Brain microvascular endothelial cell (primary cell): ENCODE measurements at regions not wholly inside any gene's neighbourhood (a gene's known extent, or its start where the extent isn't known, plus 50 kb on each side); places are given as distances from the start of the nearest gene placed in this dataset.

Experiments
- DNase-seq: peaks from one replicate; pipeline ENCODE4 v3.0.0-alpha.2; 2020
- H3K27ac ChIP-seq: fragments of 250-450 bp; sonication (Bioruptor Pico); 2 replicates; pipeline ENCODE4 v1.5.1; 2020; ENCODE audit warnings: mild to moderate bottlenecking, moderate library complexity
- H3K27me3 ChIP-seq: fragments of 250-450 bp; sonication (Bioruptor Pico); replicated peaks from 2 replicates; pipeline ENCODE4 v1.5.1; 2020; ENCODE audit warnings: mild to moderate bottlenecking
- H3K36me3 ChIP-seq: fragments of 250-450 bp; sonication (Bioruptor Pico); replicated peaks from 2 replicates; pipeline ENCODE4 v1.5.1; 2020; ENCODE audit warnings: mild to moderate bottlenecking
- H3K4me3 ChIP-seq: 2 replicates; pipeline ENCODE4 v1.5.1; 2011; ENCODE audit warnings: low read depth, mild to moderate bottlenecking, control low read depth, low read length, moderate library complexity
- CTCF ChIP-seq: IDR thresholded peaks from 2 replicates; pipeline ENCODE4 v1.5.1; 2011; ENCODE audit warnings: low read depth, mild to moderate bottlenecking, moderate library complexity, low read length, control low read depth, inconsistent platforms; ENCODE audit errors: missing control alignments
- in situ Hi-C: cut with HindIII; loops from 2 replicates; pipeline ENCODE4 v1.10.0; 2017; ENCODE audit warnings: low sequenced_read_pairs, low pct_ligation_motif_present

- peaks cover 4% of the 10 kb centered on the region for H3K27me3 ChIP-seq
- DNase-seq = no peak
- in situ Hi-C loops = no loop called here
- no peaks in the 10 kb centered on the region for H3K36me3 ChIP-seq
- no peak for TF ChIP-seq CTCF
- H3K4me3 ChIP-seq = no peak overlapping the region
- no peak overlapping the region for H3K27ac ChIP-seq
These were observed 258.5 kb upstream of the E2F7 start for GRCh38 chr12:77323788-77324415.

- in situ Hi-C loops = no loop called here
- TF ChIP-seq CTCF = no peak
- no peak overlapping the region for H3K27ac ChIP-seq
- DNase-seq = no peak
- no peaks in the 10 kb centered on the region for H3K27me3 ChIP-seq
- no peak overlapping the region for H3K4me3 ChIP-seq
- no peaks in the 10 kb centered on the region for H3K36me3 ChIP-seq
These were observed 253.8 kb upstream of the E2F7 start for GRCh38 chr12:77319166-77319565.

GRCh38 chr12:77315407-77315806 is 250.0 kb upstream of the E2F7 start:
- H3K4me3 ChIP-seq = no peak overlapping the region
- H3K27ac ChIP-seq = no peak overlapping the region
- in situ Hi-C loops = no loop called here
- no peaks in the 10 kb centered on the region for H3K27me3 ChIP-seq
- DNase-seq = no peak
- TF ChIP-seq CTCF = no peak
- H3K36me3 ChIP-seq = no peaks in the 10 kb centered on the region

GRCh38 chr12:77314378-77315052 is 249.1 kb upstream of the E2F7 start:
- in situ Hi-C loops = no loop called here
- no peak for TF ChIP-seq CTCF
- no peak for DNase-seq
- H3K36me3 ChIP-seq = no peaks in the 10 kb centered on the region
- H3K4me3 ChIP-seq = no peak overlapping the region
- H3K27me3 ChIP-seq = no peaks in the 10 kb centered on the region
- H3K27ac ChIP-seq = no peak overlapping the region

GRCh38 chr12:77308056-77308455 is 242.7 kb upstream of the E2F7 start:
- H3K36me3 ChIP-seq = no peaks in the 10 kb centered on the region
- no peak for TF ChIP-seq CTCF
- H3K4me3 ChIP-seq = no peak overlapping the region
- in situ Hi-C loops = no loop called here
- H3K27me3 ChIP-seq = no peaks in the 10 kb centered on the region
- DNase-seq = no peak
- H3K27ac ChIP-seq = no peak overlapping the region

GRCh38 chr12:77300811-77301210 is 235.4 kb upstream of the E2F7 start:
- TF ChIP-seq CTCF = no peak
- no peak for DNase-seq
- in situ Hi-C loops = no loop called here
- Histone ChIP-seq H3K27me3 (no peaks in the 10 kb centered on the region), H3K4me3 (no peak overlapping the region), H3K36me3 (no peaks in the 10 kb centered on the region), H3K27ac (no peak overlapping the region)
